ENCODE measurements at regions not wholly inside any gene's neighbourhood (a gene's known extent, or its start where the extent isn't known, plus 50 kb on each side); places are given as distances from the start of the nearest gene placed in this dataset.

- no peak overlapping the region for H3K4me3 ChIP-seq (ENCODE audit: insufficient read depth, low read length, poor library complexity, severe bottlenecking)
- H4K20me1 ChIP-seq (ENCODE audit: low read depth, low read length) = no peaks in the 10 kb centered on the region
- H3K79me2 ChIP-seq (ENCODE audit: insufficient read depth, low read length) = no peaks in the 10 kb centered on the region
- no peaks in the 10 kb centered on the region for H3K9me3 ChIP-seq (ENCODE audit: insufficient read depth, low read length)
- no peak overlapping the region for H3K27ac ChIP-seq (ENCODE audit: low read depth, low read length)
- no peak for TF ChIP-seq CTCF (IDR thresholded peaks at IDR 0.05; ENCODE audit: insufficient read depth, low read length, poor library complexity, severe bottlenecking)
- TF ChIP-seq EZH2phosphoT487 (conservative IDR thresholded peaks at IDR 0.05; ENCODE audit: low read length) = no peak
- no peak overlapping the region for H3K4me2 ChIP-seq (ENCODE audit: low read depth, low read length, poor library complexity, severe bottlenecking)
- no peak overlapping the region for H2AFZ ChIP-seq (ENCODE audit: low read depth, low read length, severe bottlenecking)
- H3K9me2 ChIP-seq (replicated peaks; ENCODE audit: insufficient read depth, low read length) = no peaks in the 10 kb centered on the region
- no peak overlapping the region for H3K9ac ChIP-seq (ENCODE audit: low read length)
- no peaks in the 10 kb centered on the region for H3K27me3 ChIP-seq (ENCODE audit: low read length)
- no peaks in the 10 kb centered on the region for H3K36me3 ChIP-seq (ENCODE audit: low read length)
- no peaks in the 10 kb centered on the region for H3F3A ChIP-seq (ENCODE audit: insufficient read depth)
These were observed 239.6 kb upstream of the ASCC3 start for GRCh38 chr6:101120747-101121146.

GRCh38 chr6:101125380-101125971 is 244.3 kb upstream of the ASCC3 start:
- no peaks in the 10 kb centered on the region for H3K9me2 ChIP-seq (replicated peaks; ENCODE audit: insufficient read depth, low read length)
- H4K20me1 ChIP-seq (ENCODE audit: low read depth, low read length) = no peaks in the 10 kb centered on the region
- H3K79me2 ChIP-seq (ENCODE audit: insufficient read depth, low read length) = no peaks in the 10 kb centered on the region
- no peak overlapping the region for H3K27ac ChIP-seq (ENCODE audit: low read depth, low read length)
- H3K9ac ChIP-seq (ENCODE audit: low read length) = no peak overlapping the region
- H2AFZ ChIP-seq (ENCODE audit: low read depth, low read length, severe bottlenecking) = no peak overlapping the region
- no peak overlapping the region for H3K4me2 ChIP-seq (ENCODE audit: low read depth, low read length, poor library complexity, severe bottlenecking)
- no peak for TF ChIP-seq EZH2phosphoT487 (conservative IDR thresholded peaks at IDR 0.05; ENCODE audit: low read length)
- TF ChIP-seq CTCF (IDR thresholded peaks at IDR 0.05; ENCODE audit: insufficient read depth, low read length, poor library complexity, severe bottlenecking) = no peak
- no peaks in the 10 kb centered on the region for H3F3A ChIP-seq (ENCODE audit: insufficient read depth)
- H3K27me3 ChIP-seq (ENCODE audit: low read length) = no peaks in the 10 kb centered on the region
- no peaks in the 10 kb centered on the region for H3K9me3 ChIP-seq (ENCODE audit: insufficient read depth, low read length)
- no peaks in the 10 kb centered on the region for H3K36me3 ChIP-seq (ENCODE audit: low read length)
- no peak overlapping the region for H3K4me3 ChIP-seq (ENCODE audit: insufficient read depth, low read length, poor library complexity, severe bottlenecking)

GRCh38 chr6:101126501-101126900 is 245.4 kb upstream of the ASCC3 start:
- H3K36me3 ChIP-seq (ENCODE audit: low read length) = no peaks in the 10 kb centered on the region
- no peaks in the 10 kb centered on the region for H3K79me2 ChIP-seq (ENCODE audit: insufficient read depth, low read length)
- TF ChIP-seq EZH2phosphoT487 (conservative IDR thresholded peaks at IDR 0.05; ENCODE audit: low read length) (no peak), CTCF (IDR thresholded peaks at IDR 0.05; ENCODE audit: insufficient read depth, low read length, poor library complexity, severe bottlenecking) (no peak)
- H2AFZ ChIP-seq (ENCODE audit: low read depth, low read length, severe bottlenecking) = no peak overlapping the region
- no peak overlapping the region for H3K4me2 ChIP-seq (ENCODE audit: low read depth, low read length, poor library complexity, severe bottlenecking)
- no peak overlapping the region for H3K27ac ChIP-seq (ENCODE audit: low read depth, low read length)
- H3K4me3 ChIP-seq (ENCODE audit: insufficient read depth, low read length, poor library complexity, severe bottlenecking) = no peak overlapping the region
- no peaks in the 10 kb centered on the region for H3K9me3 ChIP-seq (ENCODE audit: insufficient read depth, low read length)
- H3K27me3 ChIP-seq (ENCODE audit: low read length) = no peaks in the 10 kb centered on the region
- H3F3A ChIP-seq (ENCODE audit: insufficient read depth) = no peaks in the 10 kb centered on the region
- H3K9me2 ChIP-seq (replicated peaks; ENCODE audit: insufficient read depth, low read length) = no peaks in the 10 kb centered on the region
- H4K20me1 ChIP-seq (ENCODE audit: low read depth, low read length) = no peaks in the 10 kb centered on the region
- no peak overlapping the region for H3K9ac ChIP-seq (ENCODE audit: low read length)

Measured in SU-DHL-6 (cell line).